Forelimb muscle (tissue), 1 donor: ENCODE measurements at regions not wholly inside any gene's neighbourhood (a gene's known extent, or its start where the extent isn't known, plus 50 kb on each side); places are given as distances from the start of the nearest gene placed in this dataset.

Experiments used
- DNase-seq: peaks from one replicate; pipeline ENCODE4 v3.0.0-alpha.2; 2013; ENCODE audit warnings: low read depth

- no peak for DNase-seq
Measured at GRCh38 chr4:14434483-14434882, 567.8 kb upstream of the CPEB2 start.

DNA sequence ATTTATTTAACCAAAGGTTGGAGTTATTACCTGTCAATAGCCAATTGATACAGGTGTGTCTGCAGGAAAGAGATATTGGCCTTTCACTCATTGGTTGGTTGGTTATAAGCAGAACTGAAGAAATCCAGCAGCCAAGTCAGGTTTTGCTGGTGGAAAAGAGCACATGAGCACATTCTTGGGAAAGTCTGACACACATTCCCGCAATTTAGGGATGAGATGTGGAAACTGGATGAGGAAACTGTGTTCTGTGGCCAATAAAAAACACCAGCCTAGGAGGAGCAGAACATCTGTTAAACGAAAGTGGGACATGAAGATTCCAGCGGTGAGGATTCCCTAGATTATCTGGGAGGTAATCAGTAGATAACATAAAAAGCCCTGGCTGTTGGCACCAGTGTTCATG lies 567.4 kb upstream of the CPEB2 start:
- DNase-seq: no peak

DNA sequence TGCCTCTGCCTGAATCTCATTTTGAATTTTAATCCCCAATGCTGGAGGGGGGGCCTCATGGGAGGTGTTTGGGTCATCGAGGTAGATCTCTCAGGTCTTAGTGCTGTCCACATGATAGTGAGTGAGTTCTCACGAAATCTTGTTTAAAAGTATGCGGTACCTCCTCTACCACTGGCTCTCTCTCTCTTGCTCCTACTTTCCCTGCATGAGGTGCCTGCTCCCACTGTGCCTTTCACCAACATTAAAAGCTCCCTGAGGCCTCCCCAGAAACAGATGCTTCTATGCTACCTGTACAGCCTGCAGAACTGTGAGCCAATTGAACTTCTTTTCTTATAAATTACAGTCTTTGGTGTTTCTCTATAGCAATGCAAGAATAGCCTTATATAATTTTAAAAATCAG lies 560.7 kb upstream of the CPEB2 start:
- no peak for DNase-seq

GRCh38 chr4:14445882-14446281 lies 556.4 kb upstream of the CPEB2 start:
- no peak for DNase-seq

GRCh38 chr4:14446311-14446710 lies 556.0 kb upstream of the CPEB2 start:
- no peak for DNase-seq

GRCh38 chr4:14446904-14447303 lies 555.4 kb upstream of the CPEB2 start:
- no peak for DNase-seq

GRCh38 chr4:14449308-14449707 lies 553.0 kb upstream of the CPEB2 start:
- no peak for DNase-seq

DNA sequence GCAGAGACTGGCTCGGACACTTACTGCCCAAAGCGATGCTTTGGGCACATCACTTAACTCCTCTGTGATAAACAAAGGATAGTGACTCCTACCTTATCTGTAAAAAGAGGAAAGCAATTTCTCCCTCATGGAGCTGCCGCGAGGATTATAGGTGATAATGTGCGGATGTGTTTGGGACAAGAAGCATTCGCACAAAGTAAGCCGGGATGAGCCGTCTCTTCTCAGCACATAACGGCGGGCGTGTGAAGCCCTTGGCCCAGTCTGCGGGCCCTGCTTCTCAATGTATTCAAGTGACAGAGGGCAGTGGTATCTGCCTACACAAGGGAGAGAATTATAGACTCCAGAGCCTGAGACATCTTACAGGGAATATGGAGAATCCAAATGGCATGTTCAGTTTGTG lies 550.3 kb upstream of the CPEB2 start:
- DNase-seq: no peak

- DNase-seq: no peak
Measured at GRCh38 chr4:14452764-14453163, 549.5 kb upstream of the CPEB2 start.

GRCh38 chr4:14458463-14458862 lies 543.8 kb upstream of the CPEB2 start:
- no peak for DNase-seq

GRCh38 chr4:14465057-14465456 lies 537.2 kb upstream of the CPEB2 start:
- no peak for DNase-seq

GRCh38 chr4:14465507-14465906 lies 536.8 kb upstream of the CPEB2 start:
- DNase-seq: no peak

DNA sequence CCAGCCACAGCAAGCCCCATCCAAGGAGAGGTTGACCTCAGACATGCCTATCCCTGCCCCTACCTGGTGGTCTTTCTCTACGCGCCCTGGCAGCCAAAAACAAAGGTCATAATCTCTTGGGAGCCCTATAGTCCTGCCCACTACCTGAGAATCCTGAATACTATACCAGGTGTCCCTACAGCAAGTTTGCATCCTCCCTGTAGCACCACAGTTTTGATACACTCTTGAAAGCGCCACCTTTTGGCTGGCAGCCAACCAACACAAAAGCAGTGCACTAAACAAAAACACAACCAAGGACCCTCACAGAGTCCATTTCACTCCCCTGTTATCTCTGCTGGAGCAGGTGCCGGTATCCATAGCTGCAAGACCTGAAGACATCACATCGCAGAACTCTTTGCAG lies 523.8 kb upstream of the CPEB2 start:
- no peak for DNase-seq

DNA sequence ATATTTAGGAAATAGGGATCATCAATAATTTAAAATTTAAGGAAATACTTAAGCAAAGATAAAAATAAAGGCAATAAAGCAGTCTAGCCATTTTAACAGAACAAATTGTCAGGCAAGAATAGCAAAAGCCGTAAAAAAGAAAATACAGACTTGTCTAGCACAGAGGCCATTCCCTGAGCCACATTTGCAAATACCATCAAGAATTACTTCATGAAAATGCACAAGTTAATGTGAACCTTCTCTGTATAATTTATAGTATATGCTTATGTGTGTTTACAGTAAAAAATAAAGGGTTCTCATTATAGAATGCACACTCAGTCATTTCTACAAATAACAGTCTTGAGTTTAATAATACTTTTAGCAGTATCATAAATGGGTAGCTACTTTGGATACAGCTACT lies 505.9 kb upstream of the CPEB2 start:
- no peak for DNase-seq

DNA sequence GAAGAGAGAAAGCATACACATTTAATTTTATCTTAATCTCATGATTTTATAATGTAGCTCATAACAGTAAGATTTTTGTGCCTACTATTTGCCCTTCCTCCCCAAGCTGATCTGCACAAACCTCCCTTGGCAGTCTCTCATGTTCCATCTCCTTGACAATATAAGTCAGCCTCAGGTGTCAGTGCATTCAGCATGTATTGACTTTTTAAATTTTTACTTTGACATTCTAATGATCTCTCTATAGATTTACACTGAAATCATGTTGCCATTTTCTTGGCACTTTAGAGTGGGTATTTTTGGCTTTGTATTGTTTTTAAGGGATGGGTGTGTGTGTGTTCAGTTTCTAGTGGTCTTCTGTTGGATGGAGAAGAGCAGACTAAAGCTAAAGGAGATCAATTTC lies 505.3 kb upstream of the CPEB2 start:
- no peak for DNase-seq

DNA sequence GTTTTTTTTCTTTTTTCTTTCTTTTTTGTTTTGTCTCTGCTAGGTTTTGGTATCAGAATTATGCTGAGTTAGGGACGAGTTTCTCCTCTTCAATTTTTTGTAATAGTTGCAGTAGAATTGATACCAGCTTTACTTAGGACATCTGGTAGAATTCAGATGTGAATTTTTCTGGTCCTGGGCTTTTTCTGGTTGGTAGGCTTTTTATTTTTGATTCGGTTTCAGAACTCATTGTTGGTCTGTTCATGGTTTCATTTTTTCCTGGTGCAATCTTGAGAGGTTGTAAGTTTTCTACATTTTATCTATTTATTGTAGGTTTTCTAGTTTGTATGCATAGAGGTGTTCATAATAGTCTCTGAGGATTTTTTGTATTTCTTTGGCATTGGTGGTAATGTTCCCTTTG lies 498.1 kb upstream of the CPEB2 start:
- no peak for DNase-seq

GRCh38 chr4:14513471-14513870 lies 488.8 kb upstream of the CPEB2 start:
- DNase-seq: no peak

- DNase-seq: no peak
Measured at GRCh38 chr4:14515556-14515955, 486.7 kb upstream of the CPEB2 start.

- DNase-seq: no peak
Measured at GRCh38 chr4:14518136-14518535, 484.1 kb upstream of the CPEB2 start.

GRCh38 chr4:14520171-14520570 lies 482.1 kb upstream of the CPEB2 start:
- DNase-seq: no peak

GRCh38 chr4:14524276-14524675 lies 478.0 kb upstream of the CPEB2 start:
- no peak for DNase-seq

GRCh38 chr4:14528918-14529317 lies 473.4 kb upstream of the CPEB2 start:
- no peak for DNase-seq

DNA sequence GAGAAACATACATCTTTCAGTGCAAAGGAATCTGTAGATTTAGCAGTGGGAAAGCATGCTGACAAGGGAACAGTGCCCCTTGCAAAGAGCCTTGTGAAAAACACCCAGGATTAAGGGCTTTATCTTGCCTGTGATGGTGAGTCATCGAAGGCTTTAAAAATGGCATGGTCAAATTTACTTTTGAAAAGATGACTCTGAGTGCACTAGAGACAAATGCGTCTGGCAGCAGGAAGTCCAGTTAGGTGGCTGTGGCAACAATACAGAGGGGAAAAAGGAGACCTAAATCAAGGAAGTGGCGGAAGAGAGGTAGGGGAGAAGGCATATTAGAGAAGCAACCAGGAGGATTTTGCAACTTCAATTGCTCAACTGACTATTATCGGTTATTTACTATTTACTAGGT lies 472.6 kb upstream of the CPEB2 start:
- no peak for DNase-seq

DNA sequence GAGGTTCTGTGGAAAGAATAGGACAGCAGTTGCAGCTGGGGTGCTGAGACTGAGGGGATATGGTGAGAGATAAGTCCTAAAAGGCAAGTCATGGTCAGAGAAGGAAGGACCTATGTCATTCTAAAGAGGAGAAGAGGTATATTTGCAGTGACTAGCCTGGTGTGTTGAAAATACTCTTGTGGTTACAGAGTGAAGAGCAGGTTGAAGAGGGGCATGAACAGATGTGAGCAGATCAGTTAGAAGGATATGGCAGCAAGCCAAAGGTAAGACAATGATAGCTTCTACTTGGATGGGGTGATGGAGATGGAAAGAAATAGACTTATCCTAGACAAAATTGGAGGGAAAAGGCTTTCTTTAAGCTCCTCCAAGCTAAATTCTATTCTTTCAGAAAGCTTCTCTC lies 469.8 kb upstream of the CPEB2 start:
- DNase-seq: no peak

- DNase-seq: no peak
Measured at GRCh38 chr4:14539246-14539645, 463.0 kb upstream of the CPEB2 start.
